Keratinocyte (primary cell): ENCODE measurements at regions not wholly inside any gene's neighbourhood (a gene's known extent, or its start where the extent isn't known, plus 50 kb on each side); places are given as distances from the start of the nearest gene placed in this dataset.

ENCODE experiments used
- EZH2 ChIP-seq: IDR thresholded peaks from one replicate; pipeline ENCODE4 v1.6.1; 2012; ENCODE audit warnings: inconsistent platforms, mild to moderate bottlenecking, low read length, moderate library complexity
- TF ChIP-seq, protein P1 (sequence below), 3 experiments: IDR thresholded peaks in 1 of 3; conservative IDR thresholded peaks in 1 of 3; optimal IDR thresholded peaks in 1 of 3; 2 replicates in 2 of 3; 3 replicates in 1 of 3; pipeline versions ENCODE3 to v1.5.1; 2011; ENCODE audit warnings: low read length in 3 of 3, mild to moderate bottlenecking in 3 of 3, moderate library complexity in 2 of 3, control low read depth in 1 of 3, inconsistent platforms in 1 of 3; ENCODE audit not compliant: insufficient read depth in 2 of 3; ENCODE audit errors: extremely low read depth in 1 of 3

GRCh38 chr5:115732026-115732425 is 84.4 kb downstream of the CDO1 start:
- TF ChIP-seq EZH2 = no peak
- TF ChIP-seq, protein P1, sequence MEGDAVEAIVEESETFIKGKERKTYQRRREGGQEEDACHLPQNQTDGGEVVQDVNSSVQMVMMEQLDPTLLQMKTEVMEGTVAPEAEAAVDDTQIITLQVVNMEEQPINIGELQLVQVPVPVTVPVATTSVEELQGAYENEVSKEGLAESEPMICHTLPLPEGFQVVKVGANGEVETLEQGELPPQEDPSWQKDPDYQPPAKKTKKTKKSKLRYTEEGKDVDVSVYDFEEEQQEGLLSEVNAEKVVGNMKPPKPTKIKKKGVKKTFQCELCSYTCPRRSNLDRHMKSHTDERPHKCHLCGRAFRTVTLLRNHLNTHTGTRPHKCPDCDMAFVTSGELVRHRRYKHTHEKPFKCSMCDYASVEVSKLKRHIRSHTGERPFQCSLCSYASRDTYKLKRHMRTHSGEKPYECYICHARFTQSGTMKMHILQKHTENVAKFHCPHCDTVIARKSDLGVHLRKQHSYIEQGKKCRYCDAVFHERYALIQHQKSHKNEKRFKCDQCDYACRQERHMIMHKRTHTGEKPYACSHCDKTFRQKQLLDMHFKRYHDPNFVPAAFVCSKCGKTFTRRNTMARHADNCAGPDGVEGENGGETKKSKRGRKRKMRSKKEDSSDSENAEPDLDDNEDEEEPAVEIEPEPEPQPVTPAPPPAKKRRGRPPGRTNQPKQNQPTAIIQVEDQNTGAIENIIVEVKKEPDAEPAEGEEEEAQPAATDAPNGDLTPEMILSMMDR (optimal IDR thresholded peaks at IDR 0.05 in 1 of 3, IDR thresholded peaks at IDR 0.05 in 1 of 3, conservative IDR thresholded peaks at IDR 0.05 in 1 of 3; ENCODE audit: extremely low read depth in 1 of 3, insufficient read depth in 2 of 3, low read length in 3 of 3) = no peak
